ENCODE measurements at regions not wholly inside any gene's neighbourhood (a gene's known extent, or its start where the extent isn't known, plus 50 kb on each side); places are given as distances from the start of the nearest gene placed in this dataset.

GRCh38 chr10:43976292-43976691, 327.6 kb upstream of the ZNF32 start:
- Histone ChIP-seq H3K27ac (replicated peaks; ENCODE audit: low read length) (no peak overlapping the region), H3K4me3 (ENCODE audit: low read length in 2 of 2) (no peak overlapping the region), H3K4me1 (ENCODE audit: control insufficient read depth in 2 of 2, insufficient read depth in 1 of 2, low read depth in 1 of 2, low read length in 2 of 2) (no peaks in the 10 kb centered on the region), H3K9me3 (replicated peaks in 1 of 2; ENCODE audit: control insufficient read depth in 2 of 2, insufficient read depth in 1 of 2, low read depth in 1 of 2, low read length in 2 of 2) (no peaks in the 10 kb centered on the region), H2BK120ac (ENCODE audit: low read depth, low read length) (no peak overlapping the region), H2AFZ (ENCODE audit: low read length) (no peak overlapping the region), H3K4ac (ENCODE audit: low read length) (no peak overlapping the region), H4K8ac (ENCODE audit: low read depth, low read length) (no peak overlapping the region), H2AK5ac (ENCODE audit: low read depth, low read length) (no peak overlapping the region), H3K14ac (ENCODE audit: low read length) (no peak overlapping the region), H4K91ac (ENCODE audit: low read depth, low read length, poor library complexity) (no peak overlapping the region), H2BK12ac (ENCODE audit: low read length) (no peak overlapping the region), H3K4me2 (ENCODE audit: insufficient read depth, low read length, poor library complexity, severe bottlenecking) (no peak overlapping the region), H3K9ac (ENCODE audit: low read depth, low read length, poor library complexity) (no peak overlapping the region), H3K36me3 (replicated peaks in 1 of 2; ENCODE audit: control insufficient read depth in 2 of 2, insufficient read depth in 2 of 2, low read length in 2 of 2) (no peaks in the 10 kb centered on the region), H3K79me1 (ENCODE audit: low read depth, low read length) (no peaks in the 10 kb centered on the region), H2BK15ac (ENCODE audit: low read length) (no peak overlapping the region), H2BK5ac (ENCODE audit: low read length) (no peak overlapping the region), H3K27me3 (ENCODE audit: control insufficient read depth in 3 of 3, insufficient read depth in 3 of 3, low read depth in 1 of 3, low read length in 3 of 3) (no peaks in the 10 kb centered on the region), H3K23ac (ENCODE audit: low read depth, low read length, poor library complexity) (no peak overlapping the region), H3K18ac (ENCODE audit: low read length) (no peak overlapping the region)
- no CpG with 5 or more reads among the region's 1 CpG for WGBS, 2 donors (ENCODE audit: extremely low coverage in 2 of 2, insufficient read length in 2 of 2, insufficient replicate concordance in 1 of 2)
- no peak for DNase-seq (ENCODE audit: low spot score)

- Histone ChIP-seq H2AFZ (ENCODE audit: low read length) (no peak overlapping the region), H3K4me3 (ENCODE audit: low read length in 2 of 2) (no peak overlapping the region), H2AK5ac (ENCODE audit: low read depth, low read length) (no peak overlapping the region), H3K36me3 (replicated peaks in 1 of 2; ENCODE audit: control insufficient read depth in 2 of 2, insufficient read depth in 2 of 2, low read length in 2 of 2) (no peaks in the 10 kb centered on the region), H3K27ac (replicated peaks; ENCODE audit: low read length) (no peak overlapping the region), H3K9ac (ENCODE audit: low read depth, low read length, poor library complexity) (no peak overlapping the region), H3K4me2 (ENCODE audit: insufficient read depth, low read length, poor library complexity, severe bottlenecking) (no peak overlapping the region), H3K4ac (ENCODE audit: low read length) (no peak overlapping the region), H3K23ac (ENCODE audit: low read depth, low read length, poor library complexity) (no peak overlapping the region), H2BK120ac (ENCODE audit: low read depth, low read length) (no peak overlapping the region), H3K18ac (ENCODE audit: low read length) (peak overlapping the region; percentile 50), H3K9me3 (replicated peaks in 1 of 2; ENCODE audit: control insufficient read depth in 2 of 2, insufficient read depth in 1 of 2, low read depth in 1 of 2, low read length in 2 of 2) (no peaks in the 10 kb centered on the region), H2BK15ac (ENCODE audit: low read length) (peak overlapping the region; percentile 50), H4K91ac (ENCODE audit: low read depth, low read length, poor library complexity) (no peak overlapping the region), H3K79me1 (ENCODE audit: low read depth, low read length) (no peaks in the 10 kb centered on the region), H2BK12ac (ENCODE audit: low read length) (no peak overlapping the region), H3K14ac (ENCODE audit: low read length) (peak overlapping the region; percentile 82), H4K8ac (ENCODE audit: low read depth, low read length) (no peak overlapping the region), H3K4me1 (ENCODE audit: control insufficient read depth in 2 of 2, insufficient read depth in 1 of 2, low read depth in 1 of 2, low read length in 2 of 2) (no peaks in the 10 kb centered on the region), H3K27me3 (ENCODE audit: control insufficient read depth in 3 of 3, insufficient read depth in 3 of 3, low read depth in 1 of 3, low read length in 3 of 3) (no peaks in the 10 kb centered on the region), H2BK5ac (ENCODE audit: low read length) (no peak overlapping the region)
- no CpG with 5 or more reads among the region's 3 CpGs for WGBS, 2 donors (ENCODE audit: extremely low coverage in 2 of 2, insufficient read length in 2 of 2, insufficient replicate concordance in 1 of 2)
- no peak for DNase-seq (ENCODE audit: low spot score)
These were observed 325.1 kb upstream of the ZNF32 start for GRCh38 chr10:43973801-43974200.

GRCh38 chr10:43972976-43973647, 324.4 kb upstream of the ZNF32 start:
- Histone ChIP-seq H3K4ac (ENCODE audit: low read length) (no peak overlapping the region), H3K14ac (ENCODE audit: low read length) (peak overlapping the region; percentile 82), H3K9me3 (replicated peaks in 1 of 2; ENCODE audit: control insufficient read depth in 2 of 2, insufficient read depth in 1 of 2, low read depth in 1 of 2, low read length in 2 of 2) (no peaks in the 10 kb centered on the region), H3K79me1 (ENCODE audit: low read depth, low read length) (no peaks in the 10 kb centered on the region), H2BK12ac (ENCODE audit: low read length) (no peak overlapping the region), H3K9ac (ENCODE audit: low read depth, low read length, poor library complexity) (no peak overlapping the region), H3K27ac (replicated peaks; ENCODE audit: low read length) (no peak overlapping the region), H2BK15ac (ENCODE audit: low read length) (peak overlapping the region; percentile 50), H3K4me3 (ENCODE audit: low read length in 2 of 2) (no peak overlapping the region), H3K18ac (ENCODE audit: low read length) (no peak overlapping the region), H3K36me3 (replicated peaks in 1 of 2; ENCODE audit: control insufficient read depth in 2 of 2, insufficient read depth in 2 of 2, low read length in 2 of 2) (no peaks in the 10 kb centered on the region), H2BK120ac (ENCODE audit: low read depth, low read length) (no peak overlapping the region), H3K4me2 (ENCODE audit: insufficient read depth, low read length, poor library complexity, severe bottlenecking) (no peak overlapping the region), H2AK5ac (ENCODE audit: low read depth, low read length) (no peak overlapping the region), H2AFZ (ENCODE audit: low read length) (no peak overlapping the region), H3K27me3 (ENCODE audit: control insufficient read depth in 3 of 3, insufficient read depth in 3 of 3, low read depth in 1 of 3, low read length in 3 of 3) (no peaks in the 10 kb centered on the region), H4K91ac (ENCODE audit: low read depth, low read length, poor library complexity) (no peak overlapping the region), H4K8ac (ENCODE audit: low read depth, low read length) (no peak overlapping the region), H2BK5ac (ENCODE audit: low read length) (no peak overlapping the region), H3K23ac (ENCODE audit: low read depth, low read length, poor library complexity) (no peak overlapping the region), H3K4me1 (ENCODE audit: control insufficient read depth in 2 of 2, insufficient read depth in 1 of 2, low read depth in 1 of 2, low read length in 2 of 2) (no peaks in the 10 kb centered on the region)
- no peak for DNase-seq (ENCODE audit: low spot score)
- no CpG with 5 or more reads among the region's 10 CpGs for WGBS, 2 donors (ENCODE audit: extremely low coverage in 2 of 2, insufficient read length in 2 of 2, insufficient replicate concordance in 1 of 2)

- no CpG with 5 or more reads among the region's 8 CpGs for WGBS, 2 donors (ENCODE audit: extremely low coverage in 2 of 2, insufficient read length in 2 of 2, insufficient replicate concordance in 1 of 2)
These were observed 323.3 kb upstream of the ZNF32 start for GRCh38 chr10:43971981-43972380.

More at GRCh38 chr10:43971981-43972380, 323.3 kb upstream of the ZNF32 start:
- Histone ChIP-seq H4K91ac (ENCODE audit: low read depth, low read length, poor library complexity) (no peak overlapping the region), H2BK15ac (ENCODE audit: low read length) (no peak overlapping the region), H2AFZ (ENCODE audit: low read length) (no peak overlapping the region), H4K8ac (ENCODE audit: low read depth, low read length) (no peak overlapping the region), H3K14ac (ENCODE audit: low read length) (no peak overlapping the region), H2BK12ac (ENCODE audit: low read length) (no peak overlapping the region), H2AK5ac (ENCODE audit: low read depth, low read length) (no peak overlapping the region), H3K36me3 (replicated peaks in 1 of 2; ENCODE audit: control insufficient read depth in 2 of 2, insufficient read depth in 2 of 2, low read length in 2 of 2) (no peaks in the 10 kb centered on the region), H3K27ac (replicated peaks; ENCODE audit: low read length) (no peak overlapping the region), H3K4ac (ENCODE audit: low read length) (no peak overlapping the region), H2BK5ac (ENCODE audit: low read length) (no peak overlapping the region), H3K4me3 (ENCODE audit: low read length in 2 of 2) (no peak overlapping the region), H3K4me1 (ENCODE audit: control insufficient read depth in 2 of 2, insufficient read depth in 1 of 2, low read depth in 1 of 2, low read length in 2 of 2) (no peaks in the 10 kb centered on the region), H3K23ac (ENCODE audit: low read depth, low read length, poor library complexity) (no peak overlapping the region), H3K18ac (ENCODE audit: low read length) (peak overlapping the region; percentile 36), H3K9me3 (replicated peaks in 1 of 2; ENCODE audit: control insufficient read depth in 2 of 2, insufficient read depth in 1 of 2, low read depth in 1 of 2, low read length in 2 of 2) (no peaks in the 10 kb centered on the region), H3K9ac (ENCODE audit: low read depth, low read length, poor library complexity) (no peak overlapping the region), H3K27me3 (ENCODE audit: control insufficient read depth in 3 of 3, insufficient read depth in 3 of 3, low read depth in 1 of 3, low read length in 3 of 3) (no peaks in the 10 kb centered on the region), H2BK120ac (ENCODE audit: low read depth, low read length) (no peak overlapping the region), H3K79me1 (ENCODE audit: low read depth, low read length) (no peaks in the 10 kb centered on the region), H3K4me2 (ENCODE audit: insufficient read depth, low read length, poor library complexity, severe bottlenecking) (no peak overlapping the region)
- DNase-seq (ENCODE audit: low spot score): no peak
